PC-9 (cell line): ENCODE measurements at regions not wholly inside any gene's neighbourhood (a gene's known extent, or its start where the extent isn't known, plus 50 kb on each side); places are given as distances from the start of the nearest gene placed in this dataset.

Experiments used
- BruUV-seq: library from RNA; stranded (reverse); fragments of 400-500 nt; replicated peaks from 2 replicates; lab custom pipeline; 2021; lab: Mats Ljungman, UMichigan
- CTCF ChIA-PET: fragments of 300-600 bp; sonication (Branson Sonifier 250); formaldehyde crosslinking; loops from one replicate; lab custom pipeline; 2022; ENCODE audit warnings: antibody characterized with exemption; lab: Charles Lee
- POLR2A ChIA-PET: fragments of 300-600 bp; sonication (Branson Sonifier 250); formaldehyde crosslinking; loops from one replicate; lab custom pipeline; 2022; ENCODE audit warnings: antibody characterized with exemption; ENCODE audit not compliant: unreplicated experiment; lab: Charles Lee
- DNase-seq, 2 experiments: peaks; one replicate each; pipeline versions ENCODE4 v3.0.0 to v3.0.0-alpha.2; 2015 to 2022; ENCODE audit warnings: mixed read lengths in 1 of 2
- H2AFZ ChIP-seq: fragments of 200-600 bp; sonication (generic); 2 replicates; pipeline ENCODE4 v1.8.1; 2017; ENCODE audit warnings: antibody characterized with exemption
- H3F3A ChIP-seq: fragments of 200-600 bp; sonication (generic); 2 replicates; pipeline ENCODE4 v1.8.1; 2017; ENCODE audit warnings: antibody characterized with exemption, mild to moderate bottlenecking, low read depth; ENCODE audit not compliant: insufficient read depth
- H3K27ac ChIP-seq: fragments of 200-600 bp; sonication (generic); 2 replicates; pipeline ENCODE4 v1.6.1; 2016; ENCODE audit warnings: mixed run types
- H3K27me3 ChIP-seq: fragments of 200-600 bp; sonication (generic); 2 replicates; pipeline ENCODE4 v1.6.1; 2016; ENCODE audit warnings: low read depth, mixed run types; ENCODE audit not compliant: insufficient read depth
- H3K36me3 ChIP-seq: fragments of 200-600 bp; sonication (generic); 2 replicates; pipeline ENCODE4 v1.6.1; 2016; ENCODE audit warnings: low read depth, mixed run types
- H3K4me1 ChIP-seq: fragments of 200-600 bp; sonication (generic); replicated peaks from 2 replicates; pipeline ENCODE4 v1.6.1; 2016; ENCODE audit warnings: mixed run types; ENCODE audit not compliant: insufficient read depth
- H3K4me2 ChIP-seq: fragments of 200-600 bp; sonication (generic); 2 replicates; pipeline ENCODE4 v1.6.1; 2017; ENCODE audit warnings: mixed run types
- H3K4me3 ChIP-seq: fragments of 200-600 bp; sonication (generic); 2 replicates; pipeline ENCODE4 v1.6.1; 2016; ENCODE audit warnings: mixed run types
- H3K79me2 ChIP-seq: fragments of 200-600 bp; sonication (generic); 2 replicates; pipeline ENCODE4 v1.6.1; 2017; ENCODE audit warnings: low read depth, mixed run types
- H3K9me2 ChIP-seq: fragments of 200-600 bp; sonication (generic); 2 replicates; pipeline ENCODE4 v1.8.1; 2017; ENCODE audit warnings: mild to moderate bottlenecking; ENCODE audit not compliant: insufficient read depth
- H3K9me3 ChIP-seq: fragments of 200-600 bp; sonication (generic); 2 replicates; pipeline ENCODE4 v1.8.1; 2016; ENCODE audit warnings: low read depth; ENCODE audit not compliant: insufficient read depth
- H4K20me1 ChIP-seq: fragments of 200-600 bp; sonication (generic); 2 replicates; pipeline ENCODE4 v1.8.1; 2017; ENCODE audit not compliant: insufficient read depth
- CTCF ChIP-seq: fragments of 200-600 bp; sonication (generic); conservative IDR thresholded peaks from 2 replicates; pipeline ENCODE4 v1.6.1; 2017; ENCODE audit warnings: mixed run types, antibody characterized with exemption, mild to moderate bottlenecking, moderate library complexity
- EZH2 ChIP-seq: fragments of 200-600 bp; sonication (generic); IDR thresholded peaks from 2 replicates; pipeline ENCODE4 v1.8.0; 2017; ENCODE audit warnings: antibody characterized with exemption, low read depth
- intact Hi-C: fragments of 100-400 bp; cut with micrococcal nuclease; formaldehyde crosslinking; loops from one replicate; pipeline ENCODE4 v1.10.0; 2022; ENCODE audit not compliant: unreplicated experiment

- Histone ChIP-seq H2AFZ (no peak overlapping the region), H4K20me1 (no peaks in the 10 kb centered on the region), H3K4me1 (no peaks in the 10 kb centered on the region), H3K27ac (no peak overlapping the region), H3K9me3 (no peaks in the 10 kb centered on the region), H3K4me3 (no peak overlapping the region), H3K79me2 (no peaks in the 10 kb centered on the region), H3K4me2 (no peak overlapping the region), H3F3A (no peaks in the 10 kb centered on the region), H3K9me2 (no peaks in the 10 kb centered on the region), H3K27me3 (no peaks in the 10 kb centered on the region), H3K36me3 (no peaks in the 10 kb centered on the region)
- intact Hi-C loops: no loop called here
- ChIA-PET POLR2A (no interaction called here), CTCF (no interaction called here)
- no TSS peak for BruUV-seq
- no peak for TF ChIP-seq CTCF
- TF ChIP-seq EZH2: no peak
- no peak for DNase-seq
These were observed 67.1 kb upstream of the SLC4A11 start for GRCh38 chr20:3306068-3306467.

- Histone ChIP-seq H3K9me2 (no peaks in the 10 kb centered on the region), H3K27ac (no peak overlapping the region), H2AFZ (no peak overlapping the region), H3K79me2 (no peaks in the 10 kb centered on the region), H3K9me3 (no peaks in the 10 kb centered on the region), H3K36me3 (no peaks in the 10 kb centered on the region), H4K20me1 (no peaks in the 10 kb centered on the region), H3K27me3 (no peaks in the 10 kb centered on the region), H3F3A (no peaks in the 10 kb centered on the region), H3K4me1 (no peaks in the 10 kb centered on the region), H3K4me3 (no peak overlapping the region), H3K4me2 (no peak overlapping the region)
- BruUV-seq: no TSS peak
- DNase-seq: no peak
- ChIA-PET POLR2A (interaction anchor here (0.8 kb wide), 1 partner anchor 780 kb away, joined by 4 read pairs; no protein-coding TSS in a partner anchor), CTCF (no interaction called here)
- intact Hi-C loops: no loop called here
- TF ChIP-seq CTCF (no peak), EZH2 (no peak)
These were observed 65.5 kb upstream of the SLC4A11 start for GRCh38 chr20:3304456-3304855.

DNA sequence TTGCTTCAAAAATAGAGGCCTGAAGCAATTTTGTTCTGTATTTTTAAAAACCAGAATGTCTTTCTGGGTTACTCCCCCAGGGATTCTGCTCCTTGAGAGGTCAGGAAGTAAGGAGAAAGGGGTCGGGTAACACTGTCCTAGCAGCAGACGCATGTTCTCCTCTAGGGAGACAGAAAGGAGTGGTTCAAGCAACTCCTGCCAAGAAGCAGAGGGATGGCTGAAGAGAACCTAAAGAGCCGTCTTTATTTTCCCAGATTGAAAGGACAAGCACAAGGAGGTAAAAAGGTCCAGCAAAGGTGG lies 58.0 kb upstream of the SLC4A11 start:
- H2AFZ ChIP-seq: no peak overlapping the region
- TF ChIP-seq CTCF (no peak), EZH2 (no peak)
- H3K79me2 ChIP-seq: no peaks in the 10 kb centered on the region
- H3F3A ChIP-seq: no peaks in the 10 kb centered on the region
- H3K4me1 ChIP-seq: no peaks in the 10 kb centered on the region
- no peaks in the 10 kb centered on the region for H3K9me2 ChIP-seq
- no TSS peak for BruUV-seq
- H3K36me3 ChIP-seq: no peaks in the 10 kb centered on the region
- no peaks in the 10 kb centered on the region for H3K9me3 ChIP-seq
- no peak overlapping the region for H3K4me3 ChIP-seq
- DNase-seq: no peak
- ChIA-PET POLR2A (no interaction called here), CTCF (no interaction called here)
- intact Hi-C loops: no loop called here
- H4K20me1 ChIP-seq: no peaks in the 10 kb centered on the region
- no peaks in the 10 kb centered on the region for H3K27me3 ChIP-seq
- H3K4me2 ChIP-seq: no peak overlapping the region
- H3K27ac ChIP-seq: no peak overlapping the region
